OCI-LY1 (cell line): ENCODE measurements at regions not wholly inside any gene's neighbourhood (a gene's known extent, or its start where the extent isn't known, plus 50 kb on each side); places are given as distances from the start of the nearest gene placed in this dataset.

Source experiments
- H2AFZ ChIP-seq: fragments of 200-600 bp; sonication (generic), shearing (Covaris generic); 2 replicates; pipeline ENCODE4 v1.6.0; 2014; ENCODE audit warnings: antibody characterized with exemption, mild to moderate bottlenecking, low read length
- H3F3A ChIP-seq: fragments of 200-600 bp; sonication (generic), shearing (Covaris generic); 2 replicates; pipeline ENCODE4 v1.6.0; 2014; ENCODE audit warnings: mild to moderate bottlenecking, antibody characterized with exemption, low read length, moderate library complexity; ENCODE audit not compliant: insufficient read depth
- H3K27ac ChIP-seq: fragments of 200-600 bp; sonication (generic); 2 replicates; pipeline ENCODE4 v1.5.1; 2014; ENCODE audit warnings: low read length, mixed run types, mild to moderate bottlenecking, low read depth; ENCODE audit not compliant: poor library complexity, severe bottlenecking
- H3K27me3 ChIP-seq: fragments of 200-600 bp; sonication (generic); 2 replicates; pipeline ENCODE4 v1.6.0; 2014; ENCODE audit warnings: antibody characterized with exemption, mild to moderate bottlenecking, low read length, moderate library complexity; ENCODE audit not compliant: insufficient read depth
- H3K36me3 ChIP-seq: fragments of 200-600 bp; sonication (generic); 2 replicates; pipeline ENCODE4 v1.6.1; 2014; ENCODE audit warnings: mild to moderate bottlenecking, antibody characterized with exemption, low read length, moderate library complexity, mixed read lengths; ENCODE audit not compliant: insufficient read depth
- H3K4me1 ChIP-seq: fragments of 200-600 bp; sonication (generic); 2 replicates; pipeline ENCODE4 v1.5.1; 2014; ENCODE audit warnings: mild to moderate bottlenecking, low read length, moderate library complexity; ENCODE audit not compliant: insufficient read depth, severe bottlenecking
- H3K4me2 ChIP-seq: fragments of 200-600 bp; sonication (generic), shearing (Covaris generic); 2 replicates; pipeline ENCODE4 v1.6.1; 2014; ENCODE audit warnings: low read length
- H3K4me3 ChIP-seq: fragments of 200-600 bp; sonication (generic); 2 replicates; pipeline ENCODE4 v1.5.1; 2014; ENCODE audit warnings: low read length, low read depth, mild to moderate bottlenecking, mixed read lengths; ENCODE audit not compliant: poor library complexity, severe bottlenecking
- H3K79me2 ChIP-seq: fragments of 200-600 bp; shearing (Covaris generic); 2 replicates; pipeline ENCODE4 v1.6.1; 2016; ENCODE audit warnings: mixed run types, low read length, mixed read lengths; ENCODE audit not compliant: insufficient read depth
- H3K9ac ChIP-seq: fragments of 200-600 bp; sonication (generic), shearing (Covaris generic); 2 replicates; pipeline ENCODE4 v1.6.1; 2014; ENCODE audit warnings: mild to moderate bottlenecking, low read length, mixed read lengths
- H3K9me2 ChIP-seq: fragments of 200-600 bp; sonication (generic), shearing (Covaris generic); 2 replicates; pipeline ENCODE4 v1.6.1; 2014; ENCODE audit warnings: low read depth, mild to moderate bottlenecking, low read length, mixed read lengths
- H3K9me3 ChIP-seq: fragments of 200-600 bp; shearing (Covaris generic); 2 replicates; pipeline ENCODE4 v1.6.1; 2014; ENCODE audit warnings: low read length, mixed read lengths
- H4K20me1 ChIP-seq: fragments of 200-600 bp; sonication (generic), shearing (Covaris generic); 2 replicates; pipeline ENCODE4 v1.6.0; 2016; ENCODE audit warnings: mild to moderate bottlenecking, low read length; ENCODE audit not compliant: insufficient read depth
- CTCF ChIP-seq: fragments of 200-600 bp; sonication (generic), shearing (Covaris generic); IDR thresholded peaks from 2 replicates; pipeline ENCODE4 v1.5.1; 2017; ENCODE audit warnings: mild to moderate bottlenecking, antibody characterized with exemption, low read length, moderate library complexity, mixed read lengths
- EZH2 ChIP-seq: fragments of 200-600 bp; sonication (generic), shearing (Covaris generic); IDR thresholded peaks from 2 replicates; pipeline ENCODE4 v1.8.0; 2017; ENCODE audit warnings: borderline replicate concordance, mixed run types, mild to moderate bottlenecking, antibody characterized with exemption, low read length, moderate library complexity, mixed read lengths

DNA sequence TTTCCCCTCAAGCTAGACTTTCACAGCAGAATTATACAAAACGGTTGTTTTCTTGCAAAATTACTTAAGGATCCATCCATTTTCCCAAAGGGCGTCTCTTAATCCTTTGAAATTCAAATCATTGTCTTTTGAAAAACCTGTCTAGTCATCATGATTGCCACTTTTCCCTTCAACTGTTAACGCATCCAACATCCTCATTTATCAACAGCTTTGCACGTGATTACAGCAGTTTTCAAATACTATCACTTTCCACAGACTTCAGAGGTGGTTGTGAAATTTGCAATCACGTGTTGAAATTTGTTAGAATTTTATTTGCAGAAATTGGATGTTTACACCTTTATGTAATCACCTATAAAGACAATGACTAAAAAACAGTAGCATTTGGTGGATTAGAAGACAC lies 304.4 kb upstream of the SLC39A10 start:
- Histone ChIP-seq H3K9me3 (no peaks in the 10 kb centered on the region), H3K4me2 (no peak overlapping the region), H3K36me3 (no peaks in the 10 kb centered on the region; the same call in 1 of the 2 replicates), H4K20me1 (no peaks in the 10 kb centered on the region), H3K27ac (no peak overlapping the region), H3K9me2 (no peaks in the 10 kb centered on the region), H3K4me3 (no peak overlapping the region), H3F3A (no peaks in the 10 kb centered on the region), H3K79me2 (no peaks in the 10 kb centered on the region), H3K27me3 (no peaks in the 10 kb centered on the region), H3K4me1 (peaks cover 8% of the 10 kb centered on the region), H2AFZ (peak overlapping the region; percentile 46), H3K9ac (no peak overlapping the region)
- TF ChIP-seq CTCF (no peak), EZH2 (no peak)

GRCh38 chr2:195343942-195344530 lies 313.0 kb upstream of the SLC39A10 start:
- no peak overlapping the region for H2AFZ ChIP-seq
- no peaks in the 10 kb centered on the region for H3K9me2 ChIP-seq

GRCh38 chr2:195343540-195343939 lies 313.5 kb upstream of the SLC39A10 start:
- H3K4me2 ChIP-seq, result peak overlapping the region; percentile 46
- H3K9me3 ChIP-seq, result no peaks in the 10 kb centered on the region

More at GRCh38 chr2:195343942-195344530, 313.0 kb upstream of the SLC39A10 start:
- Histone ChIP-seq H3K4me2 (peak overlapping the region; percentile 46), H3K79me2 (no peaks in the 10 kb centered on the region), H3K27ac (peak overlapping the region; percentile 88), H4K20me1 (no peaks in the 10 kb centered on the region), H3F3A (no peaks in the 10 kb centered on the region), H3K9ac (peak overlapping the region; percentile 1; the same call in 1 of the 2 replicates), H3K27me3 (no peaks in the 10 kb centered on the region), H3K4me3 (peak overlapping the region; percentile 5), H3K36me3 (no peaks in the 10 kb centered on the region), H3K4me1 (peaks cover 36% of the 10 kb centered on the region), H3K9me3 (no peaks in the 10 kb centered on the region)
- no peak for TF ChIP-seq EZH2
- no peak for TF ChIP-seq CTCF

More at GRCh38 chr2:195343540-195343939, 313.5 kb upstream of the SLC39A10 start:
- Histone ChIP-seq H3K4me1 (peaks cover 36% of the 10 kb centered on the region), H3K36me3 (no peaks in the 10 kb centered on the region), H3K27me3 (no peaks in the 10 kb centered on the region), H3K79me2 (no peaks in the 10 kb centered on the region), H3K9ac (peak overlapping the region; percentile 1; the same call in 1 of the 2 replicates), H4K20me1 (no peaks in the 10 kb centered on the region), H3K9me2 (no peaks in the 10 kb centered on the region), H3K27ac (peak overlapping the region; percentile 88), H3K4me3 (peak overlapping the region; percentile 5), H2AFZ (no peak overlapping the region), H3F3A (no peaks in the 10 kb centered on the region)
- no peak for TF ChIP-seq EZH2
- no peak for TF ChIP-seq CTCF
